GM19035 (cell line): ENCODE measurements at regions not wholly inside any gene's neighbourhood (a gene's known extent, or its start where the extent isn't known, plus 50 kb on each side); places are given as distances from the start of the nearest gene placed in this dataset.
A peak's percentile ranks its signal among the peaks of the same experiment; 100 is the strongest.

Experiments used
- ATAC-seq: cut with Tn5 transposase; IDR thresholded peaks from one replicate; pipeline ENCODE4 v1.9.1; 2021; ENCODE audit not compliant: unreplicated experiment

- no peak for ATAC-seq
Measured at GRCh38 chr14:58780185-58780584, 142.4 kb downstream of the DACT1 start.

- ATAC-seq = no peak
Measured at GRCh38 chr14:58780605-58781004, 142.8 kb downstream of the DACT1 start.

GRCh38 chr14:58782011-58782410 is 144.2 kb downstream of the DACT1 start:
- ATAC-seq = no peak

- no peak for ATAC-seq
Measured at GRCh38 chr14:58783792-58784511, 146.2 kb downstream of the DACT1 start.

- no peak for ATAC-seq
Measured at GRCh38 chr14:58784931-58785330, 147.2 kb downstream of the DACT1 start.

- no peak for ATAC-seq
Measured at GRCh38 chr14:58785701-58786100, 147.9 kb downstream of the DACT1 start.

GRCh38 chr14:58787592-58787991 is 149.8 kb downstream of the DACT1 start:
- ATAC-seq = no peak

- ATAC-seq = no peak
Measured at GRCh38 chr14:58788655-58789503, 151.1 kb downstream of the DACT1 start.

- no peak for ATAC-seq
Measured at GRCh38 chr14:58789736-58790135, 152.0 kb downstream of the DACT1 start.

- no peak for ATAC-seq
Measured at GRCh38 chr14:58792416-58792815, 154.7 kb downstream of the DACT1 start.

GRCh38 chr14:58793131-58793740 is 155.5 kb downstream of the DACT1 start:
- ATAC-seq = no peak

- ATAC-seq = no peak
Measured at GRCh38 chr14:58794993-58795762, 157.4 kb downstream of the DACT1 start.

GRCh38 chr14:58796242-58797009 is 158.7 kb downstream of the DACT1 start:
- peak; percentile 36 for ATAC-seq

GRCh38 chr14:58797010-58797429 is 159.3 kb downstream of the DACT1 start:
- ATAC-seq = peak; percentile 77

GRCh38 chr14:58798173-58798572 is 160.4 kb downstream of the DACT1 start:
- ATAC-seq = no peak

- ATAC-seq = no peak
Measured at GRCh38 chr14:58801086-58801485, 163.3 kb downstream of the DACT1 start.

GRCh38 chr14:58805057-58805456 is 167.3 kb downstream of the DACT1 start:
- ATAC-seq = no peak

- ATAC-seq = no peak
Measured at GRCh38 chr14:58805605-58806409, 168.0 kb downstream of the DACT1 start.

- ATAC-seq = no peak
Measured at GRCh38 chr14:58807191-58807590, 169.4 kb downstream of the DACT1 start.
